ENCODE measurements at regions not wholly inside any gene's neighbourhood (a gene's known extent, or its start where the extent isn't known, plus 50 kb on each side); places are given as distances from the start of the nearest gene placed in this dataset.

GRCh38 chr2:120785228-120785966 is 49.7 kb downstream of the GLI2 start:
- no peak for DNase-seq

GRCh38 chr2:120786038-120786960 is 50.6 kb downstream of the GLI2 start:
- DNase-seq: no peak

- no peak for DNase-seq
Observed at GRCh38 chr2:120787111-120787821, 51.6 kb downstream of the GLI2 start.

GRCh38 chr2:120787822-120788700 is 52.4 kb downstream of the GLI2 start:
- DNase-seq: no peak

GRCh38 chr2:120791243-120791961 is 55.7 kb downstream of the GLI2 start:
- no peak for DNase-seq

- DNase-seq: no peak
Observed at GRCh38 chr2:120791962-120792297, 56.3 kb downstream of the GLI2 start.

GRCh38 chr2:120793682-120794403 is 58.2 kb downstream of the GLI2 start:
- DNase-seq: no peak

- no peak for DNase-seq
Observed at GRCh38 chr2:120794716-120795115, 59.0 kb downstream of the GLI2 start.

GRCh38 chr2:120796094-120796493 is 60.4 kb downstream of the GLI2 start:
- DNase-seq: no peak

GRCh38 chr2:120797421-120798221 is 62.0 kb downstream of the GLI2 start:
- DNase-seq: no peak

- no peak for DNase-seq
Observed at GRCh38 chr2:120798567-120799247, 63.0 kb downstream of the GLI2 start.

- no peak for DNase-seq
Observed at GRCh38 chr2:120802158-120802557, 66.5 kb downstream of the GLI2 start.

- DNase-seq: no peak
Observed at GRCh38 chr2:120802867-120803484, 67.3 kb downstream of the GLI2 start.

- DNase-seq: no peak
Observed at GRCh38 chr2:120803764-120804335, 68.2 kb downstream of the GLI2 start.

- DNase-seq: no peak
Observed at GRCh38 chr2:120804459-120804858, 68.8 kb downstream of the GLI2 start.

GRCh38 chr2:120805011-120805410 is 69.3 kb downstream of the GLI2 start:
- no peak for DNase-seq

- no peak for DNase-seq
Observed at GRCh38 chr2:120805602-120806001, 69.9 kb downstream of the GLI2 start.

GRCh38 chr2:120807751-120808150 is 72.1 kb downstream of the GLI2 start:
- DNase-seq: no peak

- no peak for DNase-seq
Observed at GRCh38 chr2:120809151-120809550, 73.5 kb downstream of the GLI2 start.

Data from AML-193 (cell line).